ENCODE measurements at regions not wholly inside any gene's neighbourhood (a gene's known extent, or its start where the extent isn't known, plus 50 kb on each side); places are given as distances from the start of the nearest gene placed in this dataset.
A peak's percentile ranks its signal among the peaks of the same experiment; 100 is the strongest.

DNA sequence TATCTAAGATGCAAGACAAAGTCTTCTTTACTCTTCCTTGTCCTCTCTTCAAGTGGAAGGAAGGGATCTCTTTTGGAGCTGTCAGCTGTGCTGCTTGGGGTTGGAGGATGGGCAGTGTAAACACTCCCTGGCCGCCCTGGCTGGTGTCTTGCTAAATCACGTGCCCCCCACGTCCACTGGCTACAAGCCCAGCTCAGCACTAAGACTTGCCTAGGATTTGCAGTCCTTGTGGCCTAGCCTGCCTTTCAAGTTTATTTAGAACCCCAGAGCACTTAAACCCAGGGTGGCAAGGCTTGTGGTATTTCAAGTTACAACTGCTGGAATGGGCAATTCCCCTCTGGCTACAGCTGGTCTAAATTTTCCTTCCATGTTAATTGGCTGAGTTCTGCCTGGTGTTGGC is 272.4 kb upstream of the MYO3A start:
- H3K9me3 ChIP-seq (ENCODE audit: control insufficient read depth in 2 of 3, insufficient read depth in 1 of 3, low read length in 3 of 3), result peaks cover 0 to 8% (median 0%) of the 10 kb centered on the region in 3 donors
- H3K27me3 ChIP-seq (ENCODE audit: control insufficient read depth, insufficient read depth, low read length), result no peaks in the 10 kb centered on the region
- TF ChIP-seq, protein P1, sequence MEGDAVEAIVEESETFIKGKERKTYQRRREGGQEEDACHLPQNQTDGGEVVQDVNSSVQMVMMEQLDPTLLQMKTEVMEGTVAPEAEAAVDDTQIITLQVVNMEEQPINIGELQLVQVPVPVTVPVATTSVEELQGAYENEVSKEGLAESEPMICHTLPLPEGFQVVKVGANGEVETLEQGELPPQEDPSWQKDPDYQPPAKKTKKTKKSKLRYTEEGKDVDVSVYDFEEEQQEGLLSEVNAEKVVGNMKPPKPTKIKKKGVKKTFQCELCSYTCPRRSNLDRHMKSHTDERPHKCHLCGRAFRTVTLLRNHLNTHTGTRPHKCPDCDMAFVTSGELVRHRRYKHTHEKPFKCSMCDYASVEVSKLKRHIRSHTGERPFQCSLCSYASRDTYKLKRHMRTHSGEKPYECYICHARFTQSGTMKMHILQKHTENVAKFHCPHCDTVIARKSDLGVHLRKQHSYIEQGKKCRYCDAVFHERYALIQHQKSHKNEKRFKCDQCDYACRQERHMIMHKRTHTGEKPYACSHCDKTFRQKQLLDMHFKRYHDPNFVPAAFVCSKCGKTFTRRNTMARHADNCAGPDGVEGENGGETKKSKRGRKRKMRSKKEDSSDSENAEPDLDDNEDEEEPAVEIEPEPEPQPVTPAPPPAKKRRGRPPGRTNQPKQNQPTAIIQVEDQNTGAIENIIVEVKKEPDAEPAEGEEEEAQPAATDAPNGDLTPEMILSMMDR (IDR thresholded peaks at IDR 0.05; ENCODE audit: borderline replicate concordance, extremely low read depth, insufficient read depth), result no peak
- H3K27ac ChIP-seq (ENCODE audit: low read depth in 2 of 2, low read length in 2 of 2), result no peak overlapping the region
- FAIRE-seq (no peak), DNase-seq (no peak)
- intact Hi-C loops (cut with DNase I), result no loop called here
- H3K4me1 ChIP-seq (ENCODE audit: control insufficient read depth in 2 of 3, insufficient read depth in 2 of 3, low read depth in 1 of 3, low read length in 3 of 3), result no peaks in the 10 kb centered on the region
- H3K9ac ChIP-seq (ENCODE audit: low read length in 3 of 3), result no peak overlapping the region
- H3K36me3 ChIP-seq (ENCODE audit: control insufficient read depth in 2 of 3, insufficient read depth in 3 of 3, low read length in 3 of 3), result no peaks in the 10 kb centered on the region
- no peak overlapping the region for H3K4me3 ChIP-seq (ENCODE audit: low read length in 3 of 3)

DNA sequence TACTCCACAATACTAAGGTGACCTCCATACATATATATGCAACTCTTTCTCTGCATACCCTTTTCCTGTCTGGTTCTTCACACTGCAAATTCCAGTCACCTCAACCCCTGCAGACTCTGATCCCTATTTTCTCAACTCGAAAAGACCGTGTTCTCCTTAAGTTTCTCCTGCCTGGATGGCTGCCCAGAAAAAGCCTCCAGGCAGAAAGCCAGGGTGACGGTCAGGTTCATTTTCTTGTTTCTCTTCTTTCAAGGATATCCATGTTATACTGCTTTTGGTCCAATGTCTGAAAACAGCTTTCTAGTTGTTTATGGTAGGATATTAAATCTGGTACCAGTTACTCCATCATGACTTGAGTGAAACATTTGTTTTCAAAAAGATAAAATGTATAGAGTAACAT is 267.8 kb upstream of the MYO3A start:
- no peaks in the 10 kb centered on the region for H3K4me1 ChIP-seq (ENCODE audit: control insufficient read depth in 2 of 3, insufficient read depth in 2 of 3, low read depth in 1 of 3, low read length in 3 of 3)
- intact Hi-C loops (cut with DNase I), result no loop called here
- peaks cover 0 to 8% (median 0%) of the 10 kb centered on the region in 3 donors for H3K9me3 ChIP-seq (ENCODE audit: control insufficient read depth in 2 of 3, insufficient read depth in 1 of 3, low read length in 3 of 3)
- H3K27me3 ChIP-seq (ENCODE audit: control insufficient read depth, insufficient read depth, low read length), result no peaks in the 10 kb centered on the region
- no peak overlapping the region for H3K4me3 ChIP-seq (ENCODE audit: low read length in 3 of 3)
- FAIRE-seq (no peak), DNase-seq (peak in 3 of 5 donors; percentile 14 to 70 (median 18))
- no peak overlapping the region for H3K9ac ChIP-seq (ENCODE audit: low read length in 3 of 3)
- H3K27ac ChIP-seq (ENCODE audit: low read depth in 2 of 2, low read length in 2 of 2), result peak overlapping the region in 1 of 2 donors; percentile 10
- TF ChIP-seq, protein P1 (IDR thresholded peaks at IDR 0.05; ENCODE audit: borderline replicate concordance, extremely low read depth, insufficient read depth), result no peak
- H3K36me3 ChIP-seq (ENCODE audit: control insufficient read depth in 2 of 3, insufficient read depth in 3 of 3, low read length in 3 of 3), result no peaks in the 10 kb centered on the region

DNA sequence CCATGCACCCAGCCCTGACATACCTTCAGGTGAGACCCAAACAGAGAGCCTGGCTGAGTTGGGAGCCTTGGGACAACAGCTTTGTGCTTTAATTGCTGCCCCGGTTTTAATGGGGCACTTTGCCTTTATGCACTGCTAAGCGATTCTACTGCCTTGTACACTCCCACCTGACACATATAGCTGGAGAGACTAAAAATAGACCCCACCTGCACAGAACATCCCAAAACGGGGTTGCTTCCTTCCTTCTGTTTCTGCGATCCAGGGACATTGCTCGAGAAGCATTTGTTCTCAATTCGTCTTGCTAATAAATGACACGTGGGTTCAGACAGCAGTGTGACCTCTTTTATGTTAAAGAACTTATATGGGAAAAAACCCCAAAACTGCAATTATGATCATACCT is 258.8 kb upstream of the MYO3A start:
- no peak overlapping the region for H3K9ac ChIP-seq (ENCODE audit: low read length in 3 of 3)
- no peak for DNase-seq
- H3K27me3 ChIP-seq (ENCODE audit: control insufficient read depth, insufficient read depth, low read length), result no peaks in the 10 kb centered on the region
- intact Hi-C loops (cut with DNase I), result no loop called here
- TF ChIP-seq, protein P1 (IDR thresholded peaks at IDR 0.05; ENCODE audit: borderline replicate concordance, extremely low read depth, insufficient read depth), result no peak
- no peaks in the 10 kb centered on the region for H3K36me3 ChIP-seq (ENCODE audit: control insufficient read depth in 2 of 3, insufficient read depth in 3 of 3, low read length in 3 of 3)
- no peak for FAIRE-seq
- no peak overlapping the region for H3K4me3 ChIP-seq (ENCODE audit: low read length in 3 of 3)
- H3K9me3 ChIP-seq (ENCODE audit: control insufficient read depth in 2 of 3, insufficient read depth in 1 of 3, low read length in 3 of 3), result no peaks in the 10 kb centered on the region
- H3K27ac ChIP-seq (ENCODE audit: low read depth in 2 of 2, low read length in 2 of 2), result no peak overlapping the region
- H3K4me1 ChIP-seq (ENCODE audit: control insufficient read depth in 2 of 3, insufficient read depth in 2 of 3, low read depth in 1 of 3, low read length in 3 of 3), result no peaks in the 10 kb centered on the region

- TF ChIP-seq, protein P1 (IDR thresholded peaks at IDR 0.05; ENCODE audit: borderline replicate concordance, extremely low read depth, insufficient read depth), result no peak
- no peaks in the 10 kb centered on the region for H3K36me3 ChIP-seq (ENCODE audit: control insufficient read depth in 2 of 3, insufficient read depth in 3 of 3, low read length in 3 of 3)
Measured at GRCh38 chr10:25675615-25676014, 258.4 kb upstream of the MYO3A start.

More at GRCh38 chr10:25675615-25676014, 258.4 kb upstream of the MYO3A start:
- DNase-seq (no peak), FAIRE-seq (no peak)
- intact Hi-C loops (cut with DNase I), result no loop called here
- Histone ChIP-seq H3K27me3 (ENCODE audit: control insufficient read depth, insufficient read depth, low read length) (no peaks in the 10 kb centered on the region), H3K4me1 (ENCODE audit: control insufficient read depth in 2 of 3, insufficient read depth in 2 of 3, low read depth in 1 of 3, low read length in 3 of 3) (no peaks in the 10 kb centered on the region), H3K4me3 (ENCODE audit: low read length in 3 of 3) (no peak overlapping the region), H3K27ac (ENCODE audit: low read depth in 2 of 2, low read length in 2 of 2) (no peak overlapping the region), H3K9me3 (ENCODE audit: control insufficient read depth in 2 of 3, insufficient read depth in 1 of 3, low read length in 3 of 3) (no peaks in the 10 kb centered on the region), H3K9ac (ENCODE audit: low read length in 3 of 3) (no peak overlapping the region)

All from kidney (tissue), 13 donors.